Suppressor macrophage treated with lipopolysaccharide for 4 hours (primary cell): ENCODE measurements at regions not wholly inside any gene's neighbourhood (a gene's known extent, or its start where the extent isn't known, plus 50 kb on each side); places are given as distances from the start of the nearest gene placed in this dataset.

Experiments used
- DNase-seq: peaks from one replicate; pipeline ENCODE4 v3.0.0-alpha.2; 2020

GRCh38 chr4:110271986-110272385, 73.6 kb upstream of the ELOVL6 start:
- no peak for DNase-seq

- DNase-seq, result no peak
Measured at GRCh38 chr4:110270492-110271197, 72.2 kb upstream of the ELOVL6 start.

GRCh38 chr4:110268790-110269189, 70.4 kb upstream of the ELOVL6 start:
- DNase-seq, result no peak

GRCh38 chr4:110268352-110268751, 69.9 kb upstream of the ELOVL6 start:
- DNase-seq, result no peak

GRCh38 chr4:110266136-110266535, 67.7 kb upstream of the ELOVL6 start:
- DNase-seq, result no peak

GRCh38 chr4:110265001-110265400, 66.6 kb upstream of the ELOVL6 start:
- DNase-seq, result no peak

GRCh38 chr4:110260299-110260698, 61.9 kb upstream of the ELOVL6 start:
- no peak for DNase-seq

GRCh38 chr4:110250023-110250387, 51.6 kb upstream of the ELOVL6 start:
- no peak for DNase-seq

GRCh38 chr4:110248831-110249253, 50.4 kb upstream of the ELOVL6 start:
- no peak for DNase-seq
